Nephron progenitor cell (in vitro differentiated cells): ENCODE measurements at regions not wholly inside any gene's neighbourhood (a gene's known extent, or its start where the extent isn't known, plus 50 kb on each side); places are given as distances from the start of the nearest gene placed in this dataset.

Experiments used
- DNase-seq: peaks from one replicate; pipeline ENCODE4 v3.0.0; 2021
- H3K27ac Mint-ChIP-seq: 2 replicates; pipeline ENCODE4 v1.8.0; 2021; ENCODE audit warnings: mild to moderate bottlenecking, moderate library complexity, mixed read lengths
- H3K27me3 Mint-ChIP-seq: 2 replicates; pipeline ENCODE4 v1.8.0; 2021; ENCODE audit warnings: mild to moderate bottlenecking, low read depth, mixed read lengths; ENCODE audit not compliant: poor library complexity
- H3K36me3 Mint-ChIP-seq: 2 replicates; pipeline ENCODE4 v1.8.0; 2021; ENCODE audit warnings: low read depth, mixed read lengths
- H3K4me1 Mint-ChIP-seq: 2 replicates; pipeline ENCODE4 v1.8.0; 2021; ENCODE audit warnings: mixed read lengths
- H3K4me3 Mint-ChIP-seq: 2 replicates; pipeline ENCODE4 v1.8.0; 2021; ENCODE audit warnings: mild to moderate bottlenecking, moderate library complexity, mixed read lengths
- H3K9me3 Mint-ChIP-seq: 2 replicates; pipeline ENCODE4 v1.8.0; 2021; ENCODE audit warnings: mild to moderate bottlenecking, moderate library complexity, mixed read lengths
- CTCF ChIP-seq: fragments of 200-600 bp; sonication (generic); IDR thresholded peaks from 2 replicates; pipeline ENCODE4 v1.5.0; 2021; ENCODE audit warnings: antibody characterized with exemption

GRCh38 chr5:14040542-14040941 lies 96.1 kb upstream of the DNAH5 start:
- no peak overlapping the region for H3K4me3 Mint-ChIP-seq
- peak overlapping the region; percentile 62 for H3K27ac Mint-ChIP-seq
- DNase-seq = no peak
- H3K4me1 Mint-ChIP-seq = peaks cover 52% of the 10 kb centered on the region
- peaks cover 12% of the 10 kb centered on the region for H3K27me3 Mint-ChIP-seq
- H3K36me3 Mint-ChIP-seq = no peaks in the 10 kb centered on the region
- no peak for TF ChIP-seq CTCF
- peaks cover 8% of the 10 kb centered on the region for H3K9me3 Mint-ChIP-seq

GRCh38 chr5:14039576-14039975 lies 95.1 kb upstream of the DNAH5 start:
- Mint-ChIP-seq H3K4me3 (no peak overlapping the region), H3K27me3 (peaks cover 12% of the 10 kb centered on the region), H3K4me1 (peaks cover 60% of the 10 kb centered on the region), H3K9me3 (peaks cover 8% of the 10 kb centered on the region), H3K27ac (no peak overlapping the region), H3K36me3 (no peaks in the 10 kb centered on the region)
- DNase-seq = no peak
- TF ChIP-seq CTCF = no peak

GRCh38 chr5:14039063-14039462 lies 94.6 kb upstream of the DNAH5 start:
- H3K27ac Mint-ChIP-seq = peak overlapping the region; percentile 84
- no peak for TF ChIP-seq CTCF
- no peak overlapping the region for H3K4me3 Mint-ChIP-seq
- H3K4me1 Mint-ChIP-seq = peaks cover 60% of the 10 kb centered on the region
- H3K36me3 Mint-ChIP-seq = no peaks in the 10 kb centered on the region
- H3K9me3 Mint-ChIP-seq = peaks cover 8% of the 10 kb centered on the region
- no peak for DNase-seq
- H3K27me3 Mint-ChIP-seq = peaks cover 9% of the 10 kb centered on the region

- no peak for TF ChIP-seq CTCF
- Mint-ChIP-seq H3K4me3 (peak overlapping the region; percentile 9), H3K27ac (peak overlapping the region; percentile 84), H3K9me3 (peaks cover 8% of the 10 kb centered on the region), H3K27me3 (peaks cover 9% of the 10 kb centered on the region), H3K36me3 (no peaks in the 10 kb centered on the region), H3K4me1 (peaks cover 60% of the 10 kb centered on the region)
- no peak for DNase-seq
Observed at GRCh38 chr5:14038341-14038959, 94.0 kb upstream of the DNAH5 start.

GRCh38 chr5:14036947-14037346 lies 92.5 kb upstream of the DNAH5 start:
- H3K27ac Mint-ChIP-seq = peak overlapping the region; percentile 84
- H3K36me3 Mint-ChIP-seq = no peaks in the 10 kb centered on the region
- peaks cover 60% of the 10 kb centered on the region for H3K4me1 Mint-ChIP-seq
- no peak for DNase-seq
- peaks cover 8% of the 10 kb centered on the region for H3K27me3 Mint-ChIP-seq
- TF ChIP-seq CTCF = no peak
- H3K4me3 Mint-ChIP-seq = peak overlapping the region; percentile 57
- peaks cover 4% of the 10 kb centered on the region for H3K9me3 Mint-ChIP-seq

GRCh38 chr5:14036514-14036913 lies 92.0 kb upstream of the DNAH5 start:
- H3K4me3 Mint-ChIP-seq = peak overlapping the region; percentile 57
- peaks cover 4% of the 10 kb centered on the region for H3K27me3 Mint-ChIP-seq
- H3K4me1 Mint-ChIP-seq = peaks cover 60% of the 10 kb centered on the region
- H3K36me3 Mint-ChIP-seq = no peaks in the 10 kb centered on the region
- no peak for DNase-seq
- peak overlapping the region; percentile 84 for H3K27ac Mint-ChIP-seq
- no peak for TF ChIP-seq CTCF
- H3K9me3 Mint-ChIP-seq = peaks cover 4% of the 10 kb centered on the region
